ENCODE measurements at regions not wholly inside any gene's neighbourhood (a gene's known extent, or its start where the extent isn't known, plus 50 kb on each side); places are given as distances from the start of the nearest gene placed in this dataset.

DNA sequence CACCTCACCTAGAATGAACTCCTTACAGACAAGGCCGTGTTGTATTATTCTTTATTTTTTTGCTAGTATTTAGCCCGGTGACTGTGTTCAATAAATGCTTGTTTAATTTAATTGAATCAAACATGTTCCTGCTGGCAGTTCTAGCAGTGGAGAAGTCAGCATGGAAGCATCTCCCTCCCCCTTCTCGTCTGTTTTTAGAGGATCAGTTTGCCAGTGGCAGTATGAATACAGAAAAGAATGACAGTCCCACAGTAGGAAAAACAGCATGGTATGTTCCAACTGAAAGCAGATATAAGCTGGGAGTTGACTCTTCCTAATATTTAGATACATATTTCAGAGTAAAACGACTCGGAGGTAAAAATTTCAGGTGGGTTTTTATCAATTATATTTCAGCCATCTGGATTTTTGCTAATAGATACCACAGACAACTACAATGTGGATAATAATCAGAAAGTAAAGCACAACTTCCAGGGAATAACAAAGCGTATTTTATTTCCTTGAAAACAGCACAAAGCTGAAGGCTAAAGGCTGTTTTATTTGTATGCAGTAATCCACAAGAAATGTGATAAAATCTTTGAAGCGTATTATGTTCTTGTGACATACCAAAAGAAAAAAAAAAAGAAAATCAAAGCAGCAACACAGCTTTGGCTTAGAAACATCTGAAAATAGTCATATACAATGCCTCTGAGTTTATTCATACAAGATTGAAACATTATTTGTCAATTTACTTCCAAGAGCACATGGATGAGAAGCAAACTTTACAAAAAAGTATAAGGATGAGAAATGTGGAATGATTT, 244.5 kb upstream of the KCNMB2 start:
- DNase-seq (ENCODE audit: low read depth, low spot score) = no peak

GRCh38 chr3:178295292-178295912, 240.8 kb upstream of the KCNMB2 start:
- DNase-seq (ENCODE audit: low read depth, low spot score) = no peak

GRCh38 chr3:178297199-178297598, 239.0 kb upstream of the KCNMB2 start:
- no peak for DNase-seq (ENCODE audit: low read depth, low spot score)

GRCh38 chr3:178297740-178298139, 238.5 kb upstream of the KCNMB2 start:
- no peak for DNase-seq (ENCODE audit: low read depth, low spot score)

DNA sequence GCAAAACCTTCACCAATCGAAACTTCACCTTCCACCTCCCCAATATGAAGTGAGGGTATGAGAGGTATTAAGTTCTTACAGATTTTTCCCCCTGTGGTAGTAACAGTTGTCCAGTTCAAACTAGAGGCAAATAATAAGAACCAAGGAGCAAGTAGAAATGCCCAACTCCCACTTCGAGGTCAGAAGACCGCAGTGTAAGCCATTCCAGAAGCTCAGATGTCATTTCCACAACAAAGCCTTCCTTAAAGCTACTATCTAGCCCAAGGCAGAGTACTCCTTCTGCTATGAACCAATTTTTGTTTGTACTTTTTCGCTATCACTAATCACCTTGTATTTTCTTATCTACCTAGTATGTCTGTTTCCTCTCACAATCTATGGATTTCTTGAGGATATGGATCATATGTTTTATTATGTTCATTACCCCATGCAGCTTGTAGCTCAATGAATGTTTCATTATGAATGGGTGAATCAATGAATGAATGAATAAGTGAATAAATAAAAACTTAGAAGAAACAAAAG, 235.7 kb upstream of the KCNMB2 start:
- DNase-seq (ENCODE audit: low read depth, low spot score) = no peak

- DNase-seq (ENCODE audit: low read depth, low spot score) = no peak
These were observed 233.0 kb upstream of the KCNMB2 start for GRCh38 chr3:178302966-178303930.

DNA sequence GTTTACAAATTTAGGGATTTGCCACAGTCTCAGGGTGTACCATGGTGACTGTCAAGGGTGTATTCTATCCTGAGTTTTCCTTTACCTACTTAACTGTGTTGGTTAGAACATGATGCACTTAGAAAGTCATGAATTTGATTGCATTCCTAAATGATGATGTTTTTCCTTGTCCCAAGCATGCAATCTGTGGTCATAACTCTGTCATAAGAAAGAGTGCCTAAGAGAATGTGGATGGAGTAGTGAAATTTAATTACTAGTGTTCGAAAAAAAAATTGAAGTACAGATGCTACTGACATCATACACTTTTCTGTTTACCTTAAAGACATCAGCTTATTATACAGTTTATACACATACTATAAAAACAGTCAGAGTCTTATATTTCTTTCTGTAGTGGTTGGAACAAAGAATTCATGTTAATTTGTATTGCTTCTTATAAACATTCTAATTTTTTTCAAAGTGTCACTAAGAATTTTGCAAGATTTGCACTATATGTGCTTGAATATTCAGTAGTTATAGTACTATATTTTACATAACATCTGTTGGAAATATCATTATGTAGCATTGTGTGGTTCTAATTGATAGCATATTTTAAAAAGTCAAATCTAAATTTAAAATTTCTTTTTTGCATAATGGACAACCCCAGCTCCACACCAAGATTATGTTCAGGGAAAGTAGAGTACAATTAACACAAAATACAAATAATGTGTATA, 231.3 kb upstream of the KCNMB2 start:
- no peak for DNase-seq (ENCODE audit: low read depth, low spot score)

DNA sequence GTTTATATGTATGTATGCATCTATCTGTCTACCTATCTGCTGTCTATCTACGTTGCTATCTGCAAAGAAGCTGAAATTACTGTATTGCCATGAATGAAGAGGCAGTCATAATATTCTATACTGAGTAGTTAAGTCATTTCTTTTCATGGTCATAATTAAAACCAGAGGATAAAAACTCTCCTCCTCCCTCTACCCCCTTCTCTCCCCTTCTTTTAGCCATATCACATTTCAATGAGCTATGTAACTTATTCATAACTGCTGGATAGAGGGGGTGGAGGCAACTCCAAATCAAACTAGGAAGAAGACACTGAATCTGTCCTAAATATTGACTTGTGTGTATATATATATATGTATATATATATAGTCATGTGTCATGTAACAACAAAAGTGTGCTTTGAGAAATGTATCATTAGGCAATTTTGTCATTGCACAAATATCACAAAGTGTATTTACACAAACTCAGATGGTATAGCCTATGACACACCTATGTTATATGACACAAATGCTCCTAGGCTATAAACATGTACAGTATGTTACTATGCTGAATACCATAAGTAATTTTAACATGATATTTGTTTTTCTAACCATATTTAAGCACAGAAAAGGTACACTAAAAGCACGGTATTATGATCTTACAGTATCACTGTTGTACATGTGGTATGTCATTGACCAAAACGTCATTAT, 229.7 kb upstream of the KCNMB2 start:
- DNase-seq (ENCODE audit: low read depth, low spot score) = no peak

DNA sequence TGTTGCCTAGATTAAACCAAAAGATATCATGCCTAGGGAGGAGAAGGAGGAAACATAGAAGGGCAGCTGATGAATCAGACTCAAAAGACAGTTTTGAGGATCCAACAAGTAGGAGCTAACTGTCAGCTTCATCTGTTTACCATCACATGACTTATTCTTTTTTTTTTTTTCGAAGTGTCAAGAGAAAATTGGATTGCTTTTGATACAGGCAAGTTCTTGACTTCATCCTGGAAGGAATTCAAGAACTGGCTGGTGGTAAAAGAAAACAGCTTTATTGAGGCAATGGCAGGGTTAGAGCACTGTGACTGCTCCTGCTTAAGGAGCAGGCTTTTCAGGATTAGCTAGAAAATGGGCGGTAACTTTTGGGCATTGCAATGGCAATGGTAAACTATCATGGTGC, 227.5 kb upstream of the KCNMB2 start:
- no peak for DNase-seq (ENCODE audit: low read depth, low spot score)

DNA sequence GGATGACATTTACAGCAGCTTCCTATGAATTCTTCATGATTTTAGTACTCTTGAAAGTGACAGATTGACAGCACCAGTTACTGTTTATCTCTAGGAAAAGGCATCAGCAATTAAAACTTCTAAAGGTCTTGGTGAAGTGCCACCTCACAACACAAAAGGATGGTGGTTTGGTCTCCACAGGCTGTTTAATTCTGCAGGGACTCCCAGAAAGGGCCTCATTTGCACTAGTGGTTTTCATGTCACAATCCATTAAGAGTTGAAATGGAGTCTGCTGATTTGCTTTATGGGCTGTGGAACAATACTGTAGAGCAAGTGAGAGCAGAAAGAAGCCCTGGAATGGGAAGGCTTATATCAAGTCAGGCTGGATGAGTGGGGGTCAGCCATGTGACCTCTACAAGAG, 225.3 kb upstream of the KCNMB2 start:
- DNase-seq (ENCODE audit: low read depth, low spot score) = no peak

GRCh38 chr3:178313716-178314115, 222.5 kb upstream of the KCNMB2 start:
- DNase-seq (ENCODE audit: low read depth, low spot score) = no peak

DNA sequence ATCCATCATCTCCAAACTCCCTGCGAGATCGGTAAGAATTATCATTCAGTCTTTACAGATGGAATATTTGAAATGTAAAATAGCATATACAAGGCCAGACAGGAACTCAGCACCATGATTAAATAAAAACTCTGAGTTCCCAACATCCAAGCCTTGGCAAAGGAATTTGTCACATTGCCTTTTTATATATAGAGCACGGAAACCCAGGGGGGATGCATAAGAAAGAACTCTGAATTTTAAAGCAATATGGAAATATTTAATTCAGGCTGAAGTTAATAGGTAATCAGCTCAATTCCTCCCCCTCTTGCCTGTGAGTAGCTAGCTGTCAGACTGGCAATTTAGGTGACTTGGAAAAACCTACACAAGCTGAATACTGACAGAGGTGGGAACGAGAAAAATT, 217.9 kb upstream of the KCNMB2 start:
- DNase-seq (ENCODE audit: low read depth, low spot score) = no peak

DNA sequence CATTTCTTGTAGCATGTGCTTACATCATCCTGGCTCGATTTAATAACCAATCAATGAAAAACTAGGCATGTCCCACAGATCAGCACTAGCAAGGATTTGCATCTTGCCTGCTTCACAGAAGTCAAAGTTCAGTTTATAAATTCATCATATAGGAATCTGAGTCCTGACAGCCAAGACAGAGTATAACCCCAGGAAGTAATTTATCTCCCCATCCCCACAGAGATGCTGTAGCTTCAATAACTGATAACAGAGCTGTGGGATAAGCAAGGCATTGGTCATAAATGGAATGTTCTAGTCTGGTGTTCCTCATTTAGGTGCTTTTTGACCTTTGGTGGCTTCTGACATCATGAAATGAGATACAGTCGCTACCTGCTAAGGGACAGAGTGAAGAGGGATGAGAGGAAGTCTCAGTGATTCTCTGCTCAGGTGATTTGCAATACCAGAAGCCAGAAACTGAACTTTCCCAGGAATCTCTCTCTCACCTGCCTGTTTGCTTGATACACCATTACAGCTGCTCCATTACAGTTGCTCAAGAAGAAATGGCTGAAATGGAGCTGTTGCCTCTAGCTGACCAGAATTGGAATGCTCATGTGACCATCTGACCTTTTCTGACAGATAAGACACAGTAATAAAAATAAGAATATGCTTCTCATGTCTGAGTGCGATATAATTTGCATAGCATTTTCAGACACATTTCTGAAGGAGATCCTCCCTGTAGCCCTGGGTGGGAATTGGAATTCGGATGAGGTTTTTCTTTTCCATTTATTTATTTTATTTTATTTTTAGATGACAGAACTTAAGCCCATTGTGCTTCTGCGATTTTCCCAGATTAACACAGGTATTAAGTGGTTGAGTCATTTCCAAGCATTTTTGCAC, 217.1 kb upstream of the KCNMB2 start:
- no peak for DNase-seq (ENCODE audit: low read depth, low spot score)

DNA sequence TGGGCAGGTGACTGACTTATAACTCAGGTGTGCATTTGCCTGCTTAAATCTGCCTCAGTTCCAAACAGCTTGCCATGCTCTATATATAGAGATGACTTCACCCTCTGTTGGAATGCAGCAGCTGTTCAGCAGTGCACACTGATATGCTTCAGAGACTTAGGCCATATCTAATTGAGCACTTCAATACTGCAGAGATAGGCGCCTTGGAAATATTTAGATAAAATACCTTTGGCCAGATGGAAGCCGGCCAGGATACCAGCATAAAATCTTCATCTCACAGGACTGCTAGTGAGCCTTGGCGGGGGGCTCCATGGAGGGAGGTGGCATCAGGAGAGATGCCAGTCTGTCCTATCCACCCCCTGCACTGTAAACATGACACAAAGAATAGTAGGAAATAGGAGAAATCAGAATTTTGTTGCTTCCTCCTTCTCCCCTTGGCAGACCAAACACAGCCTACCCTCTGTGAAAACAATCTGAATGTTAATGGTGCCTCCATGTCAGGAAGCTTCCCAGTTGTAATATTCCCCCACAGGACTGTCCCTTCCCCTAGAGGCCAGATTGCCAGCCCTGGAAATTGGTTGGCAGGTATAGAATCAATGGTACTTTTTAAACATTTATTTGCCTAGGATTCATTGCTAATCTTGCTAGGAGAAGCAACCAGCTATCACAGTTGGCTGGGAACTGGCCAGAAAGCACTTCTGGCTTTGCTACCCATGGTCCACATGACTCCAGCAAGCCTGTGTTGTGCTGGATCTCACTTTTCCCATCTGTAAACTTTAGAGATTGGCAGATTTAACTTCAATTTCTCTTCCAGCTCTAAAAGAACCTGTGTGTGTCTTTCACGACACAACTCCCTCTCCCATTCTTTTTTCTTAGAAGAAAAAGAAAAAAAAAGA, 215.5 kb upstream of the KCNMB2 start:
- DNase-seq (ENCODE audit: low read depth, low spot score) = no peak

DNA sequence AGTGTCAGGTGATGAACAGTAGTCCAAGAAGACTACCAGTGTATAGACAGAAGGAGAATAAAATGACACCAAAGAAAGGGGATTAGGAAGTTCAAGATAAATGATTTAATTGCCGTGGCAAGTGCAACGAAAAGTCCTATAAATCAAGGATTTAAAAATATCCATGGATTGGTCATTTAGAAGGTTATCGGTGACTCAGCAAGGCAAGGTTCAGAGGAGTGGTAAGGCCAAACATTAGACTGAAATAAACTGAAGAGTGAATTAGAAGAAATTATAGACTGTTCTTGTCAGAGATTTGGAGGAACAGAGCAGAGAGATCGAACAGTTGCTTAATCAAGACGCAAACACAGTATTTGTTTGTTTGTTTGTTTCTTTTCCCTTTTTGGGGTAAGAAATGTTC, 211.9 kb upstream of the KCNMB2 start:
- no peak for DNase-seq (ENCODE audit: low read depth, low spot score)

GRCh38 chr3:178325330-178325729, 210.9 kb upstream of the KCNMB2 start:
- DNase-seq (ENCODE audit: low read depth, low spot score) = no peak

DNA sequence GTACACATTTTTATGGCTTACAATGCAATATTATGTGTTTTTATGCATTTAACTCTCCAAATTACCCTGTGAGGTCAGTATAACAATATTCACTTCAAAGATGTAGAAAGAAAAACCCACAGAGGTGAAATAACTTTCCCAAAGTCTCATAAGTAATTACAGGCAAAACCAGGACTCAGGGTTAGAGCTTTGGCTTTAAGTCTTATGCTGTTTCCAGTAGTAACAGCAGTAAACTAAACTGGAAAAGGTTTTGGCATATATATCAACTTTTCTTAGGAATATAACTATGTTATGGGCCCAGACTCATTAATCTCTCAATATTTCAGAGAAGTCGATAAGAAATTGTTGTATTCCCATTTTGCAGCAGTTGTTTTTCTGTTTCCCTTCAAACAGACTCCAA, 206.3 kb upstream of the KCNMB2 start:
- DNase-seq (ENCODE audit: low read depth, low spot score) = no peak

- no peak for DNase-seq (ENCODE audit: low read depth, low spot score)
These were observed 202.0 kb upstream of the KCNMB2 start for GRCh38 chr3:178334239-178334638.

DNA sequence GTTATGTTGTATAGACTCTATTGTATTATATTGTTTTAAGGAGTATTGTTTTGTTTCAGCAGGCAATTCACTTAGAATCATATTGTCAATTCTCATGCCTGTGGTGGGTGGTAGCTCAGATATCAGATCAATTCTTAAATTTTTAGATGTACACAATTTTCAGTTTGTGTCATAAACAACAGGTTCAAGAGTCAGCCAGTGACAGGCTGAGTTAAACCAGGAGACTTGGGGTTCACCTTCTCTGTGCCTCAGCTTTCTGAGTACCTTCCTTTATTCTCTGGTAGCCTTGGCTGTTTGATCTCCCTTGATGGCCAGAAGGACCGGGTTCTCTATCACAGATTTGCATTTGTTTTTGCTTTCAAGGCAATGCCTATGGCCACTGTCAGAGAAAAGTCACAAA, 199.9 kb upstream of the KCNMB2 start:
- DNase-seq (ENCODE audit: low read depth, low spot score) = no peak

Data from activated CD4-positive, CD25-positive, alpha-beta regulatory T cell treated with anti-CD3 and anti-CD28 coated beads, Interleukin-2, amount 50 U/mL, for 16 hours (primary cell).